Stimulated activated CD4-positive, alpha-beta T cell treated with anti-CD3 and anti-CD28 coated beads, TNF-alpha, amount 100 ng/mL, for 24 hours (primary cell): ENCODE measurements at regions not wholly inside any gene's neighbourhood (a gene's known extent, or its start where the extent isn't known, plus 50 kb on each side); places are given as distances from the start of the nearest gene placed in this dataset.

Experiments
- DNase-seq, 3 experiments: peaks; one replicate each; pipeline ENCODE4 v3.0.0-alpha.2; 2020; ENCODE audit warnings: low read depth in 3 of 3

DNA sequence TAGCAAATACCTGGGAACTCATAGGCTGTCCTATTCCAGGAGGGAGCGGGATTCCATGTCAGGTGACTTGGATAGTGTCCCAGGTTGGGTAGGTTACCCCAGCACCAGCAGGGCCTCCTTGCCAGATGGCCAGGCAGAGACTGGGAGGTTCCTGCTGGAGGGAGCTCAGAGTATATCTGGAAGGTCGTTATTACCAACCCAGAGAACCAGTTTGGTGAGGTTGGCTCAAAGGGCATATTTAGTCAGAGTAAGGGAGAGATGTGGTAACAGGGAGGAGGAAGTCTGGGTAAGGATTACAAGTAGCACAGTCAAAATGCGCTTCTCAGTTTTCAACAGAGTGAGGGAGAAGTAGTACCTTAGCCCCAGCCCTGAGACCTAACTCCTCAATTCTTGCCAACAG lies 53.3 kb upstream of the LNX1 start:
- DNase-seq, result no peak
